Right atrium auricular region (tissue), 2 donors: ENCODE measurements at regions not wholly inside any gene's neighbourhood (a gene's known extent, or its start where the extent isn't known, plus 50 kb on each side); places are given as distances from the start of the nearest gene placed in this dataset.

Experiments
- DNase-seq: peaks from one replicate; pipeline ENCODE4 v3.0.0-alpha.2; 2019; ENCODE audit warnings: low spot score
- H3K27ac ChIP-seq, 2 donors: fragments of 200-600 bp; sonication (generic); 1 replicate in 1 of 2; 2 replicates in 1 of 2; pipeline ENCODE4 v1.5.1; 2016 to 2019
- H3K27me3 ChIP-seq, 2 donors: fragments of 200-600 bp; sonication (generic); one replicate each; pipeline versions ENCODE4 v1.5.1 to v1.6.0; 2017 to 2019
- H3K36me3 ChIP-seq: fragments of 200-600 bp; sonication (generic); one replicate; pipeline ENCODE4 v1.5.1; 2016
- H3K4me1 ChIP-seq, 2 donors: fragments of 200-600 bp; sonication (generic); one replicate each; pipeline versions ENCODE4 v1.5.1 to v1.6.0; 2017 to 2019
- H3K4me3 ChIP-seq, 2 donors: fragments of 200-600 bp; sonication (generic); 1 replicate in 1 of 2; 2 replicates in 1 of 2; pipeline ENCODE4 v1.5.1; 2017 to 2019; ENCODE audit warnings: mild to moderate bottlenecking in 1 of 2, moderate library complexity in 1 of 2
- H3K9me3 ChIP-seq, 2 donors: fragments of 200-600 bp; sonication (generic); one replicate each; pipeline ENCODE4 v1.5.1; 2019
- TF ChIP-seq, protein P1 (sequence below), 2 donors: fragments of 200-600 bp; sonication (generic); IDR thresholded peaks; one replicate each; pipeline ENCODE4 v1.5.1; 2019; ENCODE audit warnings: antibody characterized with exemption in 2 of 2

DNA sequence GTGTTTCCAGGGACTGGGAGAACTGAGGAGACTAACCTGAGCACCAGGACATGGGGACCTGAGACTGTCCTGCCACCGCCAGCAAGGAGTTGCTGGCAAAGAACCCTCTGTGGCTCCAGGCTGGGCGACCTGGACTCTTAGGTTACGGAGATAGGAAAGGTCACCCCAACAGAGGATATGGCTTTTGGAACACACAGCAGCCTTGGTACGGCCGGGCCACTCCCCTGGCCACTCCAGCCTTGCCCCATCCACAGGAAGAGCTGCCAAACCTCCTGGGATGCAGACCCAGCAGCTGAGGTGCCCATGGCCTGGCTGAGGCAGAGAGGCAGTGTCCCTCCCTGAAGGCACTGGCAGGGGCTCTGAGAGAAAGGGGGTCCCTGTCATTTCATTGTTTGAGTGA lies 137.8 kb downstream of the OAT start:
- Histone ChIP-seq H3K9me3 (no peaks in the 10 kb centered on the region), H3K4me3 (no peak overlapping the region), H3K27ac (no peak overlapping the region), H3K36me3 (no peaks in the 10 kb centered on the region), H3K27me3 (no peaks in the 10 kb centered on the region), H3K4me1 (no peaks in the 10 kb centered on the region)
- no peak for DNase-seq
- TF ChIP-seq, protein P1, sequence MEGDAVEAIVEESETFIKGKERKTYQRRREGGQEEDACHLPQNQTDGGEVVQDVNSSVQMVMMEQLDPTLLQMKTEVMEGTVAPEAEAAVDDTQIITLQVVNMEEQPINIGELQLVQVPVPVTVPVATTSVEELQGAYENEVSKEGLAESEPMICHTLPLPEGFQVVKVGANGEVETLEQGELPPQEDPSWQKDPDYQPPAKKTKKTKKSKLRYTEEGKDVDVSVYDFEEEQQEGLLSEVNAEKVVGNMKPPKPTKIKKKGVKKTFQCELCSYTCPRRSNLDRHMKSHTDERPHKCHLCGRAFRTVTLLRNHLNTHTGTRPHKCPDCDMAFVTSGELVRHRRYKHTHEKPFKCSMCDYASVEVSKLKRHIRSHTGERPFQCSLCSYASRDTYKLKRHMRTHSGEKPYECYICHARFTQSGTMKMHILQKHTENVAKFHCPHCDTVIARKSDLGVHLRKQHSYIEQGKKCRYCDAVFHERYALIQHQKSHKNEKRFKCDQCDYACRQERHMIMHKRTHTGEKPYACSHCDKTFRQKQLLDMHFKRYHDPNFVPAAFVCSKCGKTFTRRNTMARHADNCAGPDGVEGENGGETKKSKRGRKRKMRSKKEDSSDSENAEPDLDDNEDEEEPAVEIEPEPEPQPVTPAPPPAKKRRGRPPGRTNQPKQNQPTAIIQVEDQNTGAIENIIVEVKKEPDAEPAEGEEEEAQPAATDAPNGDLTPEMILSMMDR (IDR thresholded peaks at IDR 0.05): no peak

- H3K4me1 ChIP-seq: no peaks in the 10 kb centered on the region
- H3K4me3 ChIP-seq: no peak overlapping the region
- peaks cover 0 to 10% of the 10 kb centered on the region in 2 donors for H3K9me3 ChIP-seq
- no peaks in the 10 kb centered on the region for H3K36me3 ChIP-seq
- DNase-seq: no peak
- no peaks in the 10 kb centered on the region for H3K27me3 ChIP-seq
- TF ChIP-seq, protein P1 (IDR thresholded peaks at IDR 0.05): no peak
- H3K27ac ChIP-seq: no peak overlapping the region
These were observed 138.8 kb downstream of the OAT start for GRCh38 chr10:124279882-124280281.

DNA sequence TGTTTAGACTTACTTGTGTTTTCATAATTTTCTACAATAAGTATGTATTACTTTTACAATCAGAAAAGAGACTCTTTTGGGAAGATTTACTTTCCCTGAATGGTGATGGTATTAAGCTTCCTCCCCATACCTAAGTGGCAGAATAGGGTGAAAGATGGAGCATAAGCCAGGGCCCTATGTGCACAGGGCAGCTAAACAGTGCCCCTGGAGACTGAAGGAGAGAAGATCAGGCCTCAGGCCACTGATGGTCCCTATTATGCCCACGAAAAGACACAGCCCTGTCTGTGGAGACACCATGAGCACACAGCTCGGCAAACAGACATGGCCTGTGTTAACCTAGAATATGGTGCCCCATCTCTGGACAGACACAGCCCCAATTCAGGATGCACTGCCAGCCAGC lies 139.4 kb downstream of the OAT start:
- Histone ChIP-seq H3K9me3 (peaks cover 0 to 16% of the 10 kb centered on the region in 2 donors), H3K4me1 (no peaks in the 10 kb centered on the region), H3K36me3 (no peaks in the 10 kb centered on the region), H3K27me3 (no peaks in the 10 kb centered on the region), H3K4me3 (no peak overlapping the region), H3K27ac (no peak overlapping the region)
- TF ChIP-seq, protein P1 (IDR thresholded peaks at IDR 0.05): no peak
- DNase-seq: no peak

DNA sequence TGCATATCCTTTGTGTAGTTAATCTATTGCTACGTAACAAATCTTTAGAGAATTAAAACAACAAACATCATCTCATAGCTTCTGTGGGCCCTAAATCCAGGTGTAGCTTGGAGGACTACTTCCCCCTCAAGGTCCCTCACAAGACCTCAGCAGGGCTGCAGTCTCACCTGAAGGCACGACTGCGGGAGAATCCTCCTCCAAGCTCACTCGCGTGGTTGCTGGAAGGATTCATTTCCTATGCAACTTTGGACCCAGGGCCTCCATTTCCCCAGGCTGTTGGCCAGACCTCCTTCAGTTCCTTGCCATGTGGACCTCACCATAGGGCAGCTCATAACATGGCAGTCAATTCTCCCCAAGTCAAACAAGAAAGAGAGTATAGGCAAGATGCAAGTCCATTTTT lies 140.4 kb downstream of the OAT start:
- no peak overlapping the region for H3K4me3 ChIP-seq
- H3K36me3 ChIP-seq: no peaks in the 10 kb centered on the region
- H3K4me1 ChIP-seq: no peaks in the 10 kb centered on the region
- DNase-seq: no peak
- no peak overlapping the region for H3K27ac ChIP-seq
- no peaks in the 10 kb centered on the region for H3K27me3 ChIP-seq
- TF ChIP-seq, protein P1 (IDR thresholded peaks at IDR 0.05): no peak
- H3K9me3 ChIP-seq: peaks cover 0 to 25% of the 10 kb centered on the region in 2 donors

DNA sequence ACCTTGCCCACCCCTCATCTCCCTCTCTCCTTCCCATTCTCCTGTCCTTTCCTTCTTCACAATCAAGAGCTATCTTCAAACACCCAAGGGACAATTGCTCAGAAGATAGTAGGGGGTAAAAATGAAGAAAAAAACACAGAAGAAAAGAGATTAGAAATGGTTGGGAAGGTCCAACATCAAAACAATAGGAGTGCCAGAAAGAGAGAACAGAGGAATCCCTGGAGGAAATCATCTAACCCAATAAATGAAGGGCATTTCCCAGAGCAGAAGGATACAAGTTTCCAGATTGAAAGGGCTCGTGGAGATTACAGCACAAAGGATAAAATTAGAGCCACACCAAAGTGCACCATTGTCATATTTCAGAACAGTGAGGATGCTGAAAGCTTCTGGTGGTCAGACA lies 145.6 kb downstream of the OAT start:
- Histone ChIP-seq H3K27ac (no peak overlapping the region), H3K9me3 (peaks cover 0 to 40% of the 10 kb centered on the region in 2 donors), H3K27me3 (no peaks in the 10 kb centered on the region), H3K4me1 (no peaks in the 10 kb centered on the region), H3K36me3 (no peaks in the 10 kb centered on the region), H3K4me3 (no peak overlapping the region)
- no peak for DNase-seq
- TF ChIP-seq, protein P1 (IDR thresholded peaks at IDR 0.05): no peak

- no peaks in the 10 kb centered on the region for H3K4me1 ChIP-seq
- no peaks in the 10 kb centered on the region for H3K27me3 ChIP-seq
- TF ChIP-seq, protein P1 (IDR thresholded peaks at IDR 0.05): no peak
- H3K4me3 ChIP-seq: no peak overlapping the region
- DNase-seq: no peak
- no peaks in the 10 kb centered on the region for H3K36me3 ChIP-seq
- no peak overlapping the region for H3K27ac ChIP-seq
- peaks cover 0 to 40% of the 10 kb centered on the region in 2 donors for H3K9me3 ChIP-seq
These were observed 147.0 kb downstream of the OAT start for GRCh38 chr10:124271676-124272075.
